Nephron progenitor cell (in vitro differentiated cells): ENCODE measurements at regions not wholly inside any gene's neighbourhood (a gene's known extent, or its start where the extent isn't known, plus 50 kb on each side); places are given as distances from the start of the nearest gene placed in this dataset.
A peak's percentile ranks its signal among the peaks of the same experiment; 100 is the strongest.

Source experiments
- DNase-seq: peaks from one replicate; pipeline ENCODE4 v3.0.0; 2021
- H3K27ac Mint-ChIP-seq: 2 replicates; pipeline ENCODE4 v1.8.0; 2021; ENCODE audit warnings: mild to moderate bottlenecking, moderate library complexity, mixed read lengths
- H3K27me3 Mint-ChIP-seq: 2 replicates; pipeline ENCODE4 v1.8.0; 2021; ENCODE audit warnings: mild to moderate bottlenecking, low read depth, mixed read lengths; ENCODE audit not compliant: poor library complexity
- H3K36me3 Mint-ChIP-seq: 2 replicates; pipeline ENCODE4 v1.8.0; 2021; ENCODE audit warnings: low read depth, mixed read lengths
- H3K4me1 Mint-ChIP-seq: 2 replicates; pipeline ENCODE4 v1.8.0; 2021; ENCODE audit warnings: mixed read lengths
- H3K4me3 Mint-ChIP-seq: 2 replicates; pipeline ENCODE4 v1.8.0; 2021; ENCODE audit warnings: mild to moderate bottlenecking, moderate library complexity, mixed read lengths
- H3K9me3 Mint-ChIP-seq: 2 replicates; pipeline ENCODE4 v1.8.0; 2021; ENCODE audit warnings: mild to moderate bottlenecking, moderate library complexity, mixed read lengths
- TF ChIP-seq, protein P1 (sequence below): fragments of 200-600 bp; sonication (generic); IDR thresholded peaks from 2 replicates; pipeline ENCODE4 v1.5.0; 2021; ENCODE audit warnings: antibody characterized with exemption

DNA sequence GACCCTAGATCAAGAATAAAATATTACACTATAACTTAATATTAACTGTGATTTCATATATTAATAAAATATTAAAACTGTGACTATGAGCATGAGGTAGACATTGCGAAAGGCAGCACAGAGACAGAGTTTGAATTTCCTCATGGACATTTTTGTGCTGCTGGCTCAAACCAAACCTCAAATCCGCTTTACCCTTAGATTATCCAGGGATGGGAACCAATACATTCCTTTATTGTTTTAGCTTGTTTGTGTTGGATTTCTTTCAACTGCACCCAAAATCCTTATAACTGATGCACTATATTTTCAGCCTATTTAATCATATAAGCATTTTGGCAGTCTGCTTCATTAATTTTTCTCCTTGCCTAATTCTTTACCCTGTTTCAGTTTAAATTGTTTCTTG lies 436.7 kb downstream of the ATP23 start:
- H3K27me3 Mint-ChIP-seq: no peaks in the 10 kb centered on the region
- TF ChIP-seq, protein P1, sequence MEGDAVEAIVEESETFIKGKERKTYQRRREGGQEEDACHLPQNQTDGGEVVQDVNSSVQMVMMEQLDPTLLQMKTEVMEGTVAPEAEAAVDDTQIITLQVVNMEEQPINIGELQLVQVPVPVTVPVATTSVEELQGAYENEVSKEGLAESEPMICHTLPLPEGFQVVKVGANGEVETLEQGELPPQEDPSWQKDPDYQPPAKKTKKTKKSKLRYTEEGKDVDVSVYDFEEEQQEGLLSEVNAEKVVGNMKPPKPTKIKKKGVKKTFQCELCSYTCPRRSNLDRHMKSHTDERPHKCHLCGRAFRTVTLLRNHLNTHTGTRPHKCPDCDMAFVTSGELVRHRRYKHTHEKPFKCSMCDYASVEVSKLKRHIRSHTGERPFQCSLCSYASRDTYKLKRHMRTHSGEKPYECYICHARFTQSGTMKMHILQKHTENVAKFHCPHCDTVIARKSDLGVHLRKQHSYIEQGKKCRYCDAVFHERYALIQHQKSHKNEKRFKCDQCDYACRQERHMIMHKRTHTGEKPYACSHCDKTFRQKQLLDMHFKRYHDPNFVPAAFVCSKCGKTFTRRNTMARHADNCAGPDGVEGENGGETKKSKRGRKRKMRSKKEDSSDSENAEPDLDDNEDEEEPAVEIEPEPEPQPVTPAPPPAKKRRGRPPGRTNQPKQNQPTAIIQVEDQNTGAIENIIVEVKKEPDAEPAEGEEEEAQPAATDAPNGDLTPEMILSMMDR: no peak
- no peak overlapping the region for H3K4me3 Mint-ChIP-seq
- peaks cover 9% of the 10 kb centered on the region for H3K9me3 Mint-ChIP-seq
- H3K27ac Mint-ChIP-seq: no peak overlapping the region
- H3K4me1 Mint-ChIP-seq: peaks cover 4% of the 10 kb centered on the region
- no peak for DNase-seq
- peaks cover 6% of the 10 kb centered on the region for H3K36me3 Mint-ChIP-seq

DNA sequence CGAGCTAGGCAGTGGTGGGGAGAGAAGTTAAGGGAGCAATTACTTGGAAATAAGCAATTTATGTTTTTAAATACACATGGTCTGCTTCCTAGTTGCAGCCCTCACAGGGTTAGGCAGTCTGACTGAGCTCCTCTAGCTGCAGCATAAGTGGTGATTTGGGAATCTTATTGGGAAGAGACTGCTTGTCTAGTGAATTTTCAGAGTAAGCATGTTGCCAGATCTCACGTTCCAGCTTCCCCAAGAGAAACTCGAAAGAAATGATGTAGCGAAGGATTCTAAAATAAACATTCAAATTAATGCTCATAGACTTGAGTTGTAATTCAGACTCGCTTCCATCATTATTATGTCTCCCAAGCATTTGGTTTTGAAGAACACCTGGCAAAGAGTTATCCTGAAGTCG lies 440.2 kb downstream of the ATP23 start:
- Mint-ChIP-seq H3K4me1 (peaks cover 9% of the 10 kb centered on the region), H3K27ac (no peak overlapping the region), H3K9me3 (peaks cover 9% of the 10 kb centered on the region), H3K36me3 (peaks cover 6% of the 10 kb centered on the region), H3K4me3 (no peak overlapping the region), H3K27me3 (no peaks in the 10 kb centered on the region)
- DNase-seq: no peak
- TF ChIP-seq, protein P1: no peak

DNA sequence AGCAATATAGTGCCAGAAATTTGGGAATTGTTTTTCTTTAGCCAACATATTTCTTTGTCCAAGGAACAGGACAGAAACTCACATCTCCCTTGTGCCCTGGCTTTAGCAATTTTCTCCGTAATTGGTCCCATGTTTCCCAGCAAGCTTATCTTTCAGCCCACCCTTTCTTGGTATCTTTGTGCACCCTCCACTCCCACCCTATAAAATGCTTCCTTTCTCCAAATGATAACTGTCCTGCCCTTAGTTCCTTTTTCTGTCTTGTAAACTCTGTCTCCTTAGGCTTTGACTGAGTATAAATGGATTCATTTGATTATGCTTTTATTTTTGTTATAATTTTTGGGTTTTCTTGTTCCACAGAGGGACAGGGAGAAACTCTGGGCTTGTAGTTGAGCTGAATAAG lies 442.8 kb downstream of the ATP23 start:
- Mint-ChIP-seq H3K4me3 (no peak overlapping the region), H3K36me3 (no peaks in the 10 kb centered on the region), H3K27me3 (no peaks in the 10 kb centered on the region), H3K4me1 (peaks cover 9% of the 10 kb centered on the region), H3K27ac (peak overlapping the region; percentile 27), H3K9me3 (no peaks in the 10 kb centered on the region)
- TF ChIP-seq, protein P1: no peak
- DNase-seq: no peak

DNA sequence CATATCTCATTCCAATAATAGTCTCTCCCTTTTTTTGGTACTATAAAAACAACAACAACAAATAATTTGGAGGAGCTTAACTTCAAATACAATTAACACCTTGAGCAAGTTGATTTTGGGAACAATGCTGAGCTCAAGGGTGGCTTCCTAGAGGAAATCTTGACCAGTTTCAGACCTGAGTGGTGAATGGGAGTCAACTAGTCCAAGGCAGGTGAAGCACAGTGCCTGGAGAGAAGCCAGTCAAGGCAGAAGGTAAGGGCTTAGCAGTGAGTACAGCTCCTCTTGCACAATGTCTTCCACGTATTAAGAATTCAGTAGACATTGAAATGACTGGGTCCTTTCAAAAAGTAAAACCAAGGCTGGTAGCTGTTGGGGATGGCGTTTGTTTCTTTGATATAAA lies 444.8 kb downstream of the ATP23 start:
- TF ChIP-seq, protein P1: no peak
- Mint-ChIP-seq H3K9me3 (no peaks in the 10 kb centered on the region), H3K27ac (no peak overlapping the region), H3K4me3 (no peak overlapping the region), H3K36me3 (no peaks in the 10 kb centered on the region), H3K4me1 (peaks cover 9% of the 10 kb centered on the region), H3K27me3 (no peaks in the 10 kb centered on the region)
- no peak for DNase-seq

DNA sequence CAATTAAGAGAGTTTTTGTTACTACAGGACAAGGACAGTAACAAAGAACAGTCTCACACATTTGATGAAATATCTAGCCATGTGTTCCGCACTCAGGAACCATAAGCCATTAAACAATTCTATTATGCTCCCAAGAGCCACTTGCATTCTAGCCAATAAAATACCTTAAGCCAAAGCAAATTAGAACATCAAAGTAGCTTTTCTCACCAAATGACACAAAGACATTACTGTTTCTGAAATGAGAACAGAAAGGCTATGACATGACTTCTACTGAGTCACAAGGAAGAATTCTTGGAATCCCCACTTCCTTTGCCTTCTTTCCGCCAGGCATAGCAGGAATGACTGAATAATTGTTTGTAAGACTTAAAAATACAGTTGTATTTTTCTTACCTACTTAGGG lies 445.8 kb downstream of the ATP23 start:
- Mint-ChIP-seq H3K36me3 (no peaks in the 10 kb centered on the region), H3K4me3 (no peak overlapping the region), H3K27me3 (no peaks in the 10 kb centered on the region), H3K4me1 (peaks cover 9% of the 10 kb centered on the region), H3K27ac (no peak overlapping the region), H3K9me3 (no peaks in the 10 kb centered on the region)
- DNase-seq: no peak
- TF ChIP-seq, protein P1: no peak

DNA sequence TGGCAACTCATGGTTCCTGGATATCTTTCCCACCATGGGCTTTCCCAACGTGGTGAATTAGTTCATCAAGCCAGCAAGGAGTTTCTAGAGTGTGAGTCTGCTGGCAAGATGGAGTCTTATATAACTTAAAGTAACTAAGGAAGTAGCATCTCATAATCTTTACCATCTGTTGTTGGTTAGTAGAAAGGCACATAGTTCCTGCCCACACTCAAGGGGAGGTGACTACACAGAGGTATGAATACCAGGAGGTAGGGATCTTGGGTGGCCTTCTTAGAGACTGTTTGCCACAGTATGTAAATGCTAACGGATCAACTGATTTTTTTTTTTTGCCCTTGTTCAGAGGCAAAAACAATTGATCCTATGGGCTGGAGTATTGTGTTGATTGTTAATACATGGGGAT lies 446.9 kb downstream of the ATP23 start:
- TF ChIP-seq, protein P1: no peak
- peaks cover 3% of the 10 kb centered on the region for H3K4me1 Mint-ChIP-seq
- H3K9me3 Mint-ChIP-seq: no peaks in the 10 kb centered on the region
- H3K27ac Mint-ChIP-seq: no peak overlapping the region
- no peaks in the 10 kb centered on the region for H3K36me3 Mint-ChIP-seq
- no peaks in the 10 kb centered on the region for H3K27me3 Mint-ChIP-seq
- H3K4me3 Mint-ChIP-seq: no peak overlapping the region
- no peak for DNase-seq
